Caki2 (cell line): ENCODE measurements at regions not wholly inside any gene's neighbourhood (a gene's known extent, or its start where the extent isn't known, plus 50 kb on each side); places are given as distances from the start of the nearest gene placed in this dataset.

Experiments
- DNase-seq: peaks from one replicate; pipeline ENCODE4 v3.0.0-alpha.2; 2015; ENCODE audit warnings: low read depth
- in situ Hi-C: cut with HindIII; loops from 2 replicates; pipeline ENCODE4 v1.10.0; 2016; ENCODE audit warnings: low sequenced_read_pairs, low pct_unique_long_range_greater_than_20kb, mixed read lengths

GRCh38 chr21:43364261-43364510, 62.7 kb downstream of the SIK1 start:
- in situ Hi-C loops = no loop called here
- DNase-seq = no peak

DNA sequence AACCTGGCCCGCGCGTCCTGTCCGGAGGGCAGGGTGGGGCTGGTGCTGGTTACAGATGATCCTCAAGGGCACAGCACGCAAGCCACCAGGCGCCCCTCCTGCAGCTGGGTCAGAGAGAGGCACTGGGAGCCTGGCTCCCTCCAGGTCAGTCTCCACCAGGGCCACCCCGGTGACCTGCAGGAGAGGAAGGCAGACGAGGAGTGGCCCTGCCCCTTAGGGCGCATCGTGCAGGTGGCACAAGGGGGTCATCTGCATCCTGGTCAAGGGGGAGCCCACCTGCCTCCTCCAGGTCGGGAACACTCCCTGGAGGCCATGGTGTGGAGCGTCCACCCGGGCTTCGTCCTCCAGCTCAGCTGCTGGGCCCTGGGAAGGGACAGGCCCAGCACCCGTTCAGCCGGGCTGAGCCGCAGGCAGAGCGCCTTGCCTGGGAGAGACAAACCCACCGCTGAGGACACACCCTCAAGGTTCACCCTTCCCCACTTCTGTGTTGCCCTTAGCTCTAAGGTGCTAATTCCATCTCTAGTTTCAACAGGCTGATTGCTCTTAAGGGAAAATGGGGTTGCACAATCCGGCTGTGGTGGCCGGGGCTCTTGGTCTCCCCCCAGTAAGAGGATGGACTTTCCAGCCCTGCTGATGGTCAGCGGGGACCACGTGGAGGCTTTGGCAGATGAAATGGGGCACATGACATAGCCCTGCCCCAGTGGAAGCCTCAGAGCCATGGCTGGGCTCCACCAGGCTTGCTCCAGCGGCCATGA, 63.2 kb downstream of the SIK1 start:
- DNase-seq = no peak
- in situ Hi-C loops = no loop called here

DNA sequence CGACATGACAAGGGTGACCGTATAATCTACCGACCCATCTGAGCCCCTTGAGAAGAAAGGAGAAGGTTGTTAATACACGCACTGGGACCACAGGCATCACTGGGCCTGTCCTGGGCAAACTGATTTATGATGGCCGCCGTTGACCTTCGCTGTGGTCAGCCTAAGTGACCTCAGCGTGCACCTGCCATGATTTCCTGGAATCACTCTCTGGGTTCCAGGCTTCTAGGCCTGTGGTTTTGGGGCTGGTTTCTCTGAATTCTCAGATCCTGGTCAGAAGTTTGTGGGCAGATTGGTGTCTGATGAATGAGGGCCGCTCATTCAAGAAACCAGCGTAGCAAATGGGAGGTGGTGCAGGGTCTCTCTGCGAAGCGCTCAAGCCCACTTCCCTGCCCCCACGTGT, 64.0 kb downstream of the SIK1 start:
- no peak for DNase-seq
- in situ Hi-C loops = no loop called here

GRCh38 chr21:43362321-43362791, 64.6 kb downstream of the SIK1 start:
- DNase-seq = no peak
- in situ Hi-C loops = no loop called here

GRCh38 chr21:43361493-43362296, 65.2 kb downstream of the SIK1 start:
- in situ Hi-C loops = no loop called here
- DNase-seq = no peak

DNA sequence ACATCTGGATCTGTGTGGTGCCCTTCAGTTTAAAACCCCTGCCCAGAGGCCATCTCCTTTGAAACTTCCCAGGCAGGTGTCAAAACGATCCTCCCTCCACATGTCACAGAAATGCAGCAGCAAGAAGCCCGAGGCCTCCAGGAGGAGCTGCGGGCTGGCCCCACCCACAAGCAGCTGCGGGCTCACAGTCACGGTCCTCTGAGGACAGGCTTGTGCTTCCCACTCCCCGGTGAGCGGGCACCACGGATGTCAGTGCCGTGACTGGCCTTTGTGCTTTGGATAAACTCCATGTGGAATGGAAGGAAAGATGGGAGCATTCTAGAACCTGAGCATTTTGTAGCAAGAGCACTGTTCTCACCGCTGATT, 65.8 kb downstream of the SIK1 start:
- no peak for DNase-seq
- in situ Hi-C loops = no loop called here

DNA sequence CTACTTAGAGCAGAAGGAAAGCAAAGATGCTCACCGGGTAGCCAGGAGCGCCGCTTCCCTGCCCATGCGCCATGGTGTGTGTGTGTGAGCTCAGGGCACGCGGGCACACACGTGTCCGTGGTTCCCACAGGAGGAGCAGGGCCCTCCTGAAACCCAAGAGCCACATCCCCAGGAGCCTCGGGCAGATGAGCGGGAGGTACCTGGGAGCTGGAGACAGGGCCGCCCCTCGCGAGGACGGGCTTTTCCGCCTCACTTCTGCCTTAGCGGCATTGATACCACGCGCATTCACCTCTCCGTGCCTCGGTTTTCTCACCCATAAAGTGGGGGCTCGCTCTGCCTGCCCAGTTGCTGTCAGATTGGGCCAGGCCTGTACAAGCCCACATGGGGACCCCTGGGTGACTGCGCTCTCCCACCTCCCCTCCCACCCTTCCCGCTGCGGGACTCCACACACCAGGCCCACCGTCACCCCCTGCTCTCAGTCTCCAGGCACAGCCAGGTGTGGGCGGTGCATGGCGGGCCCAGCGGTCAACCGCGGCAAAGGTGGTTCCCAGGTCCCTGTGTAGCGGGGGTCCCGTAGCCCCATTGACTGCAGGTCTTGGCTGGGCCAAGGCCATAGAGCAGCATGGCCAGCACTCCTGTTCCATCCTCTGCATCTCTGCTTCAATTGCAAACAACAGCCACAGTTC, 66.3 kb downstream of the SIK1 start:
- DNase-seq = no peak
- in situ Hi-C loops = no loop called here

DNA sequence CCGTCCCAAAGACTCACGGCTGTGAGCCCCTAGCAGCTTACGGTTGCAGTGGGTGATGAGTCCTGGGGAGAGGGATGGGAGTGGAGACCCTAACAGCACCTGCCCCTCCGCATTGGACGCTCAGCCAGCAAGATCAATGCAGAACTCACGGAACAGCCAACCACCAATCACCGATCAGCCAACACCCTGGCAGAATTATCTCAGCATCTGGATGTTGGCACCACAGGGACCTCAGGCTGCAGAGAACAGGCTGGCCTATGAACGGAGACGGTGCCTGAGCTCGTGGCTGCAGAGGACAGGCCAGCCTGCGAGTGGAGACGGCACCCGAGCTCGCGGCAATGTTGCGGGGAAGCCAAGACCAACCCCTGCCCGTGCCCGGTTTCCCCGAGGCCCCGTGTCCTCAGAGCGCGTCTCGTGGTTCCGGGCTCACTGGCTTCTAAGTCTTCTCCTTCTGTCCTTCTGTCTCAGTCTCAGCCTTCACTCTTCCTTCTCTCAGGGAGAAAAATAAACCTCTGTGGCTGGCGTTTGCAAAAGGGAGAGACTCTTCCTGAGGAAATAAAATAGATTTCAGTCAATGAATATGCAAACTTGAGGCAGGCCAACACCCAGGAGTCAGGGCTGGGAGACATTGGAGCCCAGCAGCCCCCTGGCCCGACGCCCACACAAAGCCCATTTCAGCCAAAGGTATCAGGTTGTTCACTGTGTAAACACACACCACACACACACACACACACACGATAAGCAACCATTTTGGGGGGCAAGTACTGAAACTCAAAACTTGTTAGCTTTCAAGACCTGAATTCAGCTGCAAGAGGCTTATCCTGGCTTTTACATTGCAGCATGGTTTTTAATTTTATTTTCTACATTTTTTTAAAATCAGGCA, 67.8 kb downstream of the SIK1 start:
- in situ Hi-C loops = no loop called here
- no peak for DNase-seq

DNA sequence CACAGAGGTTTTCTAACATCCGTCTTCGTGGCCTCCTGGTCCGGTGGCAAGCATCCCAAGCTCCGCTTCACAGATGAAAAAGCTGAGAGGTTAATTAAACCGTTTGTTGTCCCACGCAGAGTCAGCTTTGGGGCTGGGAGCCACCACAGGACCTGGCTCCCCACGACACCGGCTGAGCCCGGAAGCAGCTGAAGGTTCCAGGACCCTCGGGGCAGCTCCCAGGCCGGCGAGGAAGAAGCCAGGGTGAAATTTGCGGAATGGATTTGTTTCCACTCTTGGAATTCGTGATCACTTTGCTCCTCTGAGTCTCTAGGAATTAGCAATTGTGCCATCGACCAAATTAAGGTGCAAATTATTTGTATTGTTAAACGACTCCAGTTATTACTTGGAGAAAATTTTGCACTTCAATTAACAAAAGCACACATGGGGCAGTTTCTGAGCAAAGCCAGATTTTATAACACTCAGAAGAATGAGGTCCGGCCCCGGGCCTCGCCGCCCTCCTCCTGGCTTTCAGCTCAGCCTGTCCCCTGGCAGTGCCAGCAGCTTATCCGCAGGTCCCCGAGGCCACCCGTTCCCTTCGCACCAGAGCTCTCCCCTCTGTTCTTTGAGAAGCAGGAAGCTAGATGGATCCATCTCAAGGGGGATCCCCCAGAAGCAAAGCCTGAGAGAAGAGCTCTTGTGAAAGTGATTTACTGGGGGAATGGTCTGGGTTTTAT, 69.1 kb downstream of the SIK1 start:
- no peak for DNase-seq
- in situ Hi-C loops = no loop called here

DNA sequence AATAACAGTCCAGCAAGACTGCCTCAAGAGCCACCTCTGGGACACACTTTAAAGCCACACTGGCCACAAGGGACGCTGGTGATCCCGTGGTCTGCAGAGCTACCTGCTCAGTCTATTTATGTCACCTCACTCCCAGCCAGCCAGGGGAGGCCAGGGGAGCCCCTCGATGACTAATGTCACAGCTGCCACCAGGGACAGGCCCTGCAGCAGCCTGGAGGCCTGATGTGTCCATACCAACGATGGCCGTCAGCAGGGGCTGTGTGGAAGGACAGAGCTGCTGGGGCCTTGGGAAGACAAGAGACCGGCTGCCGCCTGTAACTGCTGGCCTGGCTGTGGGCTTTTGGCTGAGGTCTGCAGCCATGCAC, 71.0 kb downstream of the SIK1 start:
- no peak for DNase-seq
- in situ Hi-C loops = no loop called here

GRCh38 chr21:43355266-43355924, 71.5 kb downstream of the SIK1 start:
- in situ Hi-C loops = no loop called here
- DNase-seq = no peak

GRCh38 chr21:43354666-43355065, 72.3 kb downstream of the SIK1 start:
- in situ Hi-C loops = no loop called here

GRCh38 chr21:43354026-43354420, 72.9 kb downstream of the SIK1 start:
- no peak for DNase-seq
- in situ Hi-C loops = no loop called here

More at GRCh38 chr21:43354666-43355065, 72.3 kb downstream of the SIK1 start:
- DNase-seq = no peak

- in situ Hi-C loops = no loop called here
- no peak for DNase-seq
These were observed 73.5 kb downstream of the SIK1 start for GRCh38 chr21:43353282-43354025.

GRCh38 chr21:43352568-43353281, 74.2 kb downstream of the SIK1 start:
- DNase-seq = peak; percentile 45
- in situ Hi-C loops = no loop called here

GRCh38 chr21:43352154-43352537, 74.8 kb downstream of the SIK1 start:
- DNase-seq = no peak
- in situ Hi-C loops = no loop called here
